ENCODE measurements at regions not wholly inside any gene's neighbourhood (a gene's known extent, or its start where the extent isn't known, plus 50 kb on each side); places are given as distances from the start of the nearest gene placed in this dataset.
"Not testable (repeated sequence)": the region's sequence is repeated elsewhere in the genome, so short reads cannot be mapped to it uniquely, and the experiment has no call there.

DNA sequence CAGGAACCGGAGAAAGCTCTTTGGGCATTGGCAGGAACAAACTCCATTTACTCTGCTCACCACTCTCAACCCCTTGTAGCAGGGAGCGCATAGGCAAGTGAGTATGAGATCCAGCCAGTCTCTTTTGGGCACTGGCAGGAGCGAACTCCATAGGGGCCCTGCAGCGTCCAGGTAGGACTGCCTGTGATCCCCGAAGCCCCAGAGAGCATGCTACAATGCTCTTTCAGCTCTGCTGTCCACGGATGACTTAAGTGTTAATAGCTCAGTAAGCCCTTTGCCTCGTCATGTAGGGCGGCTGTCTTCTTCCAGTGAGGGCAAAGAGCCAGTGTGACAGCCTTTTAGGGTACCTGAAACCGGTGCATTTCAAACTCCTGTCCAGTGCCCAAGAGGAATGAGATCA lies 1525.6 kb upstream of the RAG2 start:
- ChIA-PET POLR2A (no interaction called here), CTCF (no interaction called here)
- Mint-ChIP-seq H3K4me1 (no peaks in the 10 kb centered on the region), H3K9me3 (peaks cover 11 to 18% (median 18%) of the 10 kb centered on the region in 3 donors), H3K27me3 (no peaks in the 10 kb centered on the region), H3K27ac (no peak overlapping the region), H3K4me3 (no peak overlapping the region), H3K36me3 (no peaks in the 10 kb centered on the region)
- DNase-seq (no peak), ATAC-seq (replicated peaks in 1 of 4) (no peak)
- Histone ChIP-seq H3K9me3 (no peaks in the 10 kb centered on the region), H3K27ac (ENCODE audit: low read length) (no peak overlapping the region), H3K36me3 (ENCODE audit: control insufficient read depth in 2 of 2, extremely low read depth in 1 of 2, insufficient read depth in 1 of 2, low read length in 1 of 2) (no peaks in the 10 kb centered on the region), H3K27me3 (replicated peaks in 1 of 2; ENCODE audit: control insufficient read depth in 2 of 2, extremely low read depth in 1 of 2, insufficient read depth in 2 of 2, low read length in 1 of 2) (no peaks in the 10 kb centered on the region), H3K4me3 (ENCODE audit: control insufficient read depth in 1 of 2, extremely low read depth in 1 of 2, low read length in 1 of 2) (no peak overlapping the region), H3K4me1 (ENCODE audit: control insufficient read depth in 1 of 2, extremely low read depth in 1 of 2, insufficient read depth in 2 of 2, low read length in 2 of 2) (no peaks in the 10 kb centered on the region)
- 76% methylated on average over 9 of the region's 9 CpGs for WGBS (ENCODE audit: insufficient coverage)

DNA sequence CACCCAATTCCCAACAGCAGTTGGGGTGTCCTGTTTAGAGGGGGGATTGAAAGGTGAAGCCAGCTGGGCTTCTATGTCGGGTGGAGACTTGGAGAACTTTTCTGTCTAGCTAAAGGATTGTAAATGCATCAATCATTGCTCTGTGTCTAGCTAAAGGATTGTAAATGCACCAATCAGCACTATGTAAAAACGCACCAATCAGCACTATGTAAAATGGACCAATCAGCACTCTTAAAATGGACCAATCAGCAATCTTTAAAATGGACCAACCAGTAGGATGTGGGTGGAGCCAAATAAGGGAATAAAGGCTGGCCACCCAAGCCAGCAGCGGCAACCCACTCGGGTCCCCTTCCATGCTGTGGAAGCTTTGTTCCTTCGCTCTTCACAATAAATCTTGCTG lies 1518.6 kb upstream of the RAG2 start:
- H3K4me3 Mint-ChIP-seq; H3K27me3 ChIP-seq (replicated peaks in 1 of 2; ENCODE audit: control insufficient read depth in 2 of 2, extremely low read depth in 1 of 2, insufficient read depth in 2 of 2, low read length in 1 of 2); H3K27me3 Mint-ChIP-seq; H3K9me3 ChIP-seq; H3K36me3 Mint-ChIP-seq; H3K27ac ChIP-seq (ENCODE audit: low read length); H3K27ac Mint-ChIP-seq; ATAC-seq (replicated peaks in 1 of 4); H3K4me1 Mint-ChIP-seq; DNase-seq; CTCF ChIA-PET; POLR2A ChIA-PET; H3K4me3 ChIP-seq (ENCODE audit: control insufficient read depth in 1 of 2, extremely low read depth in 1 of 2, low read length in 1 of 2); H3K4me1 ChIP-seq (ENCODE audit: control insufficient read depth in 1 of 2, extremely low read depth in 1 of 2, insufficient read depth in 2 of 2, low read length in 2 of 2); H3K36me3 ChIP-seq (ENCODE audit: control insufficient read depth in 2 of 2, extremely low read depth in 1 of 2, insufficient read depth in 1 of 2, low read length in 1 of 2): not testable (repeated sequence)
- H3K9me3 Mint-ChIP-seq: peaks cover 14 to 34% (median 16%) of the 10 kb centered on the region in 3 donors
- 95% methylated on average over 3 of the region's 5 CpGs for WGBS (ENCODE audit: insufficient coverage)

DNA sequence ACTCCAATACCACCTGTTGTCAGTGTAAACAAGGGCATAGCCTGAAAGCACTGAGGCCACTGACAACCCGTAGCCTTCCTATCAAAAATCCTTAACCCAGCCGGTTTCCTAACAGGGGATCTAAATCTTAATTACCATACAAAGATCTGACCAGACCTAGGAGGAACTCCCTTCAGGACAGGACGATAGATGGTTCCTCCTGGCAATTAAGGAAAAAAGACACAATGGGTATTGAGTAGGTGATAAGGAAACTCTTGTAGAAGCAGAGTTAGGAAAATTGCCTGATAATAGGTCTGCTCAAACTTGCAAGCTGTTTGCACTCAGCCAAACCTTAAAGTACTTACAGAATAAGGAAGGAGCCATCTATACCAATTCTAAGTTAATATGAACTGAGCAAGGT lies 1517.3 kb upstream of the RAG2 start:
- H3K36me3 ChIP-seq (ENCODE audit: control insufficient read depth in 2 of 2, extremely low read depth in 1 of 2, insufficient read depth in 1 of 2, low read length in 1 of 2); POLR2A ChIA-PET; H3K4me1 ChIP-seq (ENCODE audit: control insufficient read depth in 1 of 2, extremely low read depth in 1 of 2, insufficient read depth in 2 of 2, low read length in 2 of 2); DNase-seq; H3K27me3 ChIP-seq (replicated peaks in 1 of 2; ENCODE audit: control insufficient read depth in 2 of 2, extremely low read depth in 1 of 2, insufficient read depth in 2 of 2, low read length in 1 of 2); CTCF ChIA-PET; H3K36me3 Mint-ChIP-seq; H3K4me1 Mint-ChIP-seq; H3K4me3 ChIP-seq (ENCODE audit: control insufficient read depth in 1 of 2, extremely low read depth in 1 of 2, low read length in 1 of 2); H3K27ac ChIP-seq (ENCODE audit: low read length); ATAC-seq (replicated peaks in 1 of 4); H3K27me3 Mint-ChIP-seq; H3K4me3 Mint-ChIP-seq; H3K9me3 ChIP-seq; H3K27ac Mint-ChIP-seq: not testable (repeated sequence)
- WGBS (ENCODE audit: insufficient coverage): 67% methylated on average over 1 of the region's 3 CpGs
- H3K9me3 Mint-ChIP-seq: peaks cover 14 to 32% (median 16%) of the 10 kb centered on the region in 3 donors

DNA sequence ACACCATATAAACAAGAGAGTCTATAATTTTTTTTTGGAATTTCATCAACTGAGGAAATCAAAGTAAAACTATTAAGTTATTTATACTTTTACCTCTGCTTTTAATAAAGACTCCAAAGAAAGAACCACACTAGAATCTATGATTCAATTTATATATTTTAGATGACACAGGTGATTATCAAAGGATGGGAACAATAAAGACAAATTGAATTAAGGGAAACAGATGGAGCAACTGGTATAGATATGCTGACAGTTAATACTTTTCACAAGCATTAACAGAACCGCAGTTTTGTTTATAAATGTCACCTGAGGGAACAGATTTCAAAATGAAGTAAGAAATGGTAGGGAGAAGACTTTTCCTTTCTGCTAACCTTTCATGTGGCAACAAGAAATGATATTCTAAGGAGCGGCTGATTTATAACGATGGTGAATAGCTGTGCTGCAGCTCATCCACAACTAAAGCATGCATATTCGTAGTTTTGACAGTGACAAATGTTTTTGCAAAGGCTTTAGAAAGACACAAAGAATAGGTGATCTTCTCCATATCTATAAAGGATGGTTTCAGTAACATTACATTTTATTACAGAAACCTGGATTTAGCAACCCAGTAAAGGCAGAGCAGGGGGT lies 1502.9 kb upstream of the RAG2 start:
- H3K9me3 ChIP-seq: no peaks in the 10 kb centered on the region
- no peak for DNase-seq
- Mint-ChIP-seq H3K9me3 (peaks cover 9 to 26% (median 12%) of the 10 kb centered on the region in 3 donors), H3K4me3 (no peak overlapping the region), H3K27me3 (no peaks in the 10 kb centered on the region), H3K27ac (no peak overlapping the region), H3K4me1 (no peaks in the 10 kb centered on the region), H3K36me3 (no peaks in the 10 kb centered on the region)
- no peak overlapping the region for H3K4me3 ChIP-seq (ENCODE audit: control insufficient read depth in 1 of 2, extremely low read depth in 1 of 2, low read length in 1 of 2)
- no peaks in the 10 kb centered on the region for H3K4me1 ChIP-seq (ENCODE audit: control insufficient read depth in 1 of 2, extremely low read depth in 1 of 2, insufficient read depth in 2 of 2, low read length in 2 of 2)
- H3K27ac ChIP-seq (ENCODE audit: low read length): no peak overlapping the region
- no peak for ATAC-seq (replicated peaks in 1 of 4)
- no CpG with 5 or more reads among the region's 4 CpGs for whole genome bisulfite sequencing (ENCODE audit: insufficient coverage)
- no peaks in the 10 kb centered on the region for H3K27me3 ChIP-seq (replicated peaks in 1 of 2; ENCODE audit: control insufficient read depth in 2 of 2, extremely low read depth in 1 of 2, insufficient read depth in 2 of 2, low read length in 1 of 2)
- no peaks in the 10 kb centered on the region for H3K36me3 ChIP-seq (ENCODE audit: control insufficient read depth in 2 of 2, extremely low read depth in 1 of 2, insufficient read depth in 1 of 2, low read length in 1 of 2)
- POLR2A ChIA-PET: no interaction called here
- CTCF ChIA-PET: no interaction called here

DNA sequence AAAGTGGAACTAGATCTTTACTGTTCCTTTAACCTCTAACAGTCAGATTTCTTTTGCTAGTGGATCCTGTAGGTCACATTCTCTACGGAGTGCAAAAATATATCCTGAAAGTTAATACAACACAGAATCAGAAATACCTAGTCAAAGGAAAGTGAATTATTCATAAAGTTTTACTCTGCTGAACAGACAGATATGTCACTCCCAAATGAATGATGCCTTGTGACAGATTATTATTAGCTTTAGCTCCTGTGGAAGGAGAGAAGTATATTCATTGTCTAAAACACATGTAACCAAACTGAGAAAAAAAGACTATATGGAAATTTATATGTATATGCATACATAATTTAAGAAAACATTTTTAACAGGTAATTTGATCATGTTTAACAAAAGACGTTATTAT lies 1497.2 kb upstream of the RAG2 start:
- no CpG with 5 or more reads among the region's 2 CpGs for WGBS (ENCODE audit: insufficient coverage)
- Mint-ChIP-seq H3K4me1 (no peaks in the 10 kb centered on the region), H3K36me3 (no peaks in the 10 kb centered on the region), H3K9me3 (peaks cover 17 to 24% (median 18%) of the 10 kb centered on the region in 3 donors), H3K27ac (no peak overlapping the region), H3K27me3 (no peaks in the 10 kb centered on the region), H3K4me3 (no peak overlapping the region)
- Histone ChIP-seq H3K27ac (ENCODE audit: low read length) (no peak overlapping the region), H3K27me3 (replicated peaks in 1 of 2; ENCODE audit: control insufficient read depth in 2 of 2, extremely low read depth in 1 of 2, insufficient read depth in 2 of 2, low read length in 1 of 2) (no peaks in the 10 kb centered on the region), H3K9me3 (no peaks in the 10 kb centered on the region), H3K4me1 (ENCODE audit: control insufficient read depth in 1 of 2, extremely low read depth in 1 of 2, insufficient read depth in 2 of 2, low read length in 2 of 2) (no peaks in the 10 kb centered on the region), H3K36me3 (ENCODE audit: control insufficient read depth in 2 of 2, extremely low read depth in 1 of 2, insufficient read depth in 1 of 2, low read length in 1 of 2) (no peaks in the 10 kb centered on the region), H3K4me3 (ENCODE audit: control insufficient read depth in 1 of 2, extremely low read depth in 1 of 2, low read length in 1 of 2) (no peak overlapping the region)
- POLR2A ChIA-PET: no interaction called here
- DNase-seq: no peak
- CTCF ChIA-PET: no interaction called here
- no peak for ATAC-seq (replicated peaks in 1 of 4)

DNA sequence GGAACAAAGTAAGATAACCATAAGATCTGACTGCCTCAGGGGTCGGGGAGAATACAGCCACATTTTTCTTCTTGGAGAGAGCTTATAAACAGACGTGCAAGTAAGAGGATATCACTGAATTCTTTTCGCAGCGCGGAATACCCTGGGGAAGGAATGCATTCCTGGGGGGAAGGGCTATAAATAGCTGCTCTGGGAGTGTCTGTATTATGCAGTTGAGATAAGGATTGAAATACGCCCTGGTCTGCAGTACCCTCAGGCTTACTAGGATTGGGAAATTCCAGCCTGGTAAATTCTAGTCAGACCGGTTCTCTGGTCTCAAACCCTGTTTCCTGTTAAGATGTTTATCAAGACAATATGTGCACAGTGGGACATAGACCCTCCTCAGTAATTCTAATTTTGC lies 1491.7 kb upstream of the RAG2 start:
- ATAC-seq (replicated peaks in 1 of 4) (no peak), DNase-seq (no peak)
- Mint-ChIP-seq H3K4me3 (no peak overlapping the region), H3K27me3 (no peaks in the 10 kb centered on the region), H3K36me3 (no peaks in the 10 kb centered on the region), H3K9me3 (peaks cover 6 to 26% (median 17%) of the 10 kb centered on the region in 3 donors), H3K27ac (no peak overlapping the region), H3K4me1 (no peaks in the 10 kb centered on the region)
- POLR2A ChIA-PET: no interaction called here
- Histone ChIP-seq H3K36me3 (ENCODE audit: control insufficient read depth in 2 of 2, extremely low read depth in 1 of 2, insufficient read depth in 1 of 2, low read length in 1 of 2) (no peaks in the 10 kb centered on the region), H3K4me1 (ENCODE audit: control insufficient read depth in 1 of 2, extremely low read depth in 1 of 2, insufficient read depth in 2 of 2, low read length in 2 of 2) (no peaks in the 10 kb centered on the region), H3K27me3 (replicated peaks in 1 of 2; ENCODE audit: control insufficient read depth in 2 of 2, extremely low read depth in 1 of 2, insufficient read depth in 2 of 2, low read length in 1 of 2) (no peaks in the 10 kb centered on the region), H3K27ac (ENCODE audit: low read length) (no peak overlapping the region), H3K9me3 (no peaks in the 10 kb centered on the region), H3K4me3 (ENCODE audit: control insufficient read depth in 1 of 2, extremely low read depth in 1 of 2, low read length in 1 of 2) (no peak overlapping the region)
- WGBS (ENCODE audit: insufficient coverage): 88% methylated on average over 5 of the region's 7 CpGs
- CTCF ChIA-PET: no interaction called here

DNA sequence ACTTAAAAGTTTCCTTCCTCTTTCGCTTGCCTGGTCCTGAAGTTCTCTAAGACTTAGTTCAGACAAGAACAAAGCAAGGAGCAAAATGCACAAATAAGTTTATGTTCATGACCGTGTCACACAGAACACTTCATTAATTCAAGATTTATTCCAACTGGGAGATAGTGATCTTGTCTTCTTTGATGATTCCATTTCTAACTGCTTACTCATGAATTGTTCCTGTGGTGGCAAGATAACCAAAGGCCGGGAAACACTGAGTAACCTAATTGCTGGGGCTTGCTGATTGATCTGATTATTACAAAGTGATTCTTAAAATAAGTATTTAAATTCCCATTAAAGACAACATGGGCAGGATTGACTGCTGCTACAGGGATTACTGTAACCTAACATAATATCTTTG lies 1462.9 kb upstream of the RAG2 start:
- POLR2A ChIA-PET: no interaction called here
- H3K27me3 ChIP-seq (replicated peaks in 1 of 2; ENCODE audit: control insufficient read depth in 2 of 2, extremely low read depth in 1 of 2, insufficient read depth in 2 of 2, low read length in 1 of 2): no peaks in the 10 kb centered on the region
- Mint-ChIP-seq H3K4me1 (no peaks in the 10 kb centered on the region), H3K9me3 (peaks cover 11 to 25% (median 21%) of the 10 kb centered on the region in 3 donors), H3K27ac (no peak overlapping the region), H3K27me3 (no peaks in the 10 kb centered on the region), H3K4me3 (no peak overlapping the region), H3K36me3 (no peaks in the 10 kb centered on the region)
- no peak overlapping the region for H3K4me3 ChIP-seq (ENCODE audit: control insufficient read depth in 1 of 2, extremely low read depth in 1 of 2, low read length in 1 of 2)
- ATAC-seq (replicated peaks in 1 of 4) (no peak), DNase-seq (no peak)
- no peaks in the 10 kb centered on the region for H3K9me3 ChIP-seq
- WGBS (ENCODE audit: insufficient coverage): no CpG with 5 or more reads among the region's 3 CpGs
- H3K4me1 ChIP-seq (ENCODE audit: control insufficient read depth in 1 of 2, extremely low read depth in 1 of 2, insufficient read depth in 2 of 2, low read length in 2 of 2): no peaks in the 10 kb centered on the region
- CTCF ChIA-PET: no interaction called here
- no peaks in the 10 kb centered on the region for H3K36me3 ChIP-seq (ENCODE audit: control insufficient read depth in 2 of 2, extremely low read depth in 1 of 2, insufficient read depth in 1 of 2, low read length in 1 of 2)
- H3K27ac ChIP-seq (ENCODE audit: low read length): no peak overlapping the region

Data from T-cell (primary cell).